Tibial nerve (tissue), 4 donors: ENCODE measurements at regions not wholly inside any gene's neighbourhood (a gene's known extent, or its start where the extent isn't known, plus 50 kb on each side); places are given as distances from the start of the nearest gene placed in this dataset.

Experiments used
- DNase-seq, 2 donors: peaks; one replicate each; pipeline ENCODE4 v3.0.0-alpha.2; 2019; ENCODE audit warnings: low spot score in 2 of 2
- H3K27ac ChIP-seq, 4 donors: fragments of 200-600 bp; sonication (generic) in 3 of 4; one replicate each; pipeline ENCODE4 v1.5.1; 2017 to 2019; ENCODE audit warnings: mild to moderate bottlenecking in 1 of 4
- H3K27me3 ChIP-seq, 2 donors: fragments of 200-600 bp; sonication (generic) in 1 of 2; one replicate each; pipeline versions ENCODE4 v1.5.1 to v1.6.0; 2017 to 2019
- H3K36me3 ChIP-seq, 3 donors: fragments of 200-600 bp; sonication (generic); one replicate each; pipeline ENCODE4 v1.5.1; 2018 to 2019
- H3K4me1 ChIP-seq, 4 donors: fragments of 200-600 bp; sonication (generic) in 3 of 4; one replicate each; pipeline ENCODE4 v1.5.1; 2017 to 2019
- H3K4me3 ChIP-seq, 4 donors: fragments of 200-600 bp; sonication (generic) in 3 of 4; one replicate each; pipeline ENCODE4 v1.5.1; 2017 to 2019; ENCODE audit warnings: mild to moderate bottlenecking in 1 of 4, moderate library complexity in 1 of 4
- H3K9me3 ChIP-seq, 4 donors: fragments of 200-600 bp; sonication (generic) in 3 of 4; one replicate each; pipeline ENCODE4 v1.5.1; 2017 to 2019
- CTCF ChIP-seq, 5 experiments: fragments of 200-600 bp in 3 of 5; fragments of 450-650 bp in 2 of 5; sonication (generic) in 3 of 5; IDR thresholded peaks; one replicate each; pipeline ENCODE4 v1.5.1; 2016 to 2019; ENCODE audit warnings: antibody characterized with exemption in 5 of 5, mild to moderate bottlenecking in 3 of 5, moderate library complexity in 2 of 5
- EP300 ChIP-seq, 2 donors: sonication (generic); formaldehyde crosslinking; IDR thresholded peaks; one replicate each; pipeline ENCODE4 v1.6.1; 2017; ENCODE audit warnings: antibody characterized with exemption in 2 of 2, mild to moderate bottlenecking in 1 of 2
- POLR2A ChIP-seq, 2 donors: fragments of 450-650 bp; IDR thresholded peaks; one replicate each; pipeline ENCODE4 v1.6.1; 2017; ENCODE audit warnings: antibody characterized with exemption in 2 of 2, mild to moderate bottlenecking in 2 of 2, moderate library complexity in 2 of 2
- WGBS, 2 donors: methylation state at CpG; one replicate each; pipeline ENCODE4 v1.1.5; 2018; 5-methylcytosine and 5-hydroxymethylcytosine counted together

DNA sequence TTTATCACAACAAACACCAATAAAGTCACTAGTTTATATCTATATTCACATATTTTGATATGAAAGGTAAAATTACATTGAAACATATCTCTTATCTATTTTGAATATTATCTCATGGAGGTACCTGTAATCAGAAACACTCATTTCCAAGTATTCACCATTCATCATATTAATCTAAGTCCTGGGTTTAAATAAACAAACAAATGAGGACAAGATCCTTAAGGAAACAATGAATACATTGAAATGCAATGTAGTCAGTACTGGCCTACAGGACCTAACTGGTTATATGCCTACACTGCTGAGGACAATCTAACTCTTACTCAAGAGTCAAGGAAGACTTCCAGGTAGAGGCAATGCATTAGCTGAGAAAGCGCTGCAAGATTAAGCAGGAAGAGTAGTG, 1411.9 kb upstream of the RAG2 start:
- peaks cover 0 to 16% (median 0%) of the 10 kb centered on the region in 4 donors for H3K4me1 ChIP-seq
- DNase-seq: no peak

GRCh38 chr11:38006466-38006865, 1408.4 kb upstream of the RAG2 start:
- no peaks in the 10 kb centered on the region for H3K36me3 ChIP-seq
- no peaks in the 10 kb centered on the region for H3K9me3 ChIP-seq
- no peak overlapping the region for H3K27ac ChIP-seq
- TF ChIP-seq POLR2A (IDR thresholded peaks at IDR 0.05) (no peak), EP300 (IDR thresholded peaks at IDR 0.05) (no peak), CTCF (IDR thresholded peaks at IDR 0.05) (no peak)
- DNase-seq: no peak
- H3K27me3 ChIP-seq: no peaks in the 10 kb centered on the region
- H3K4me3 ChIP-seq: no peak overlapping the region
- no peaks in the 10 kb centered on the region for H3K4me1 ChIP-seq

More for the DNA sequence above, 1411.9 kb upstream of the RAG2 start:
- H3K27ac ChIP-seq: no peak overlapping the region
- no peaks in the 10 kb centered on the region for H3K36me3 ChIP-seq
- H3K4me3 ChIP-seq: no peak overlapping the region
- WGBS, 2 donors: 88 to 96% methylated on average over 1 of the region's 1 CpG
- H3K27me3 ChIP-seq: no peaks in the 10 kb centered on the region
- TF ChIP-seq EP300 (IDR thresholded peaks at IDR 0.05): no peak
- no peak for TF ChIP-seq POLR2A (IDR thresholded peaks at IDR 0.05)
- no peak for TF ChIP-seq CTCF (IDR thresholded peaks at IDR 0.05)
- no peaks in the 10 kb centered on the region for H3K9me3 ChIP-seq

DNA sequence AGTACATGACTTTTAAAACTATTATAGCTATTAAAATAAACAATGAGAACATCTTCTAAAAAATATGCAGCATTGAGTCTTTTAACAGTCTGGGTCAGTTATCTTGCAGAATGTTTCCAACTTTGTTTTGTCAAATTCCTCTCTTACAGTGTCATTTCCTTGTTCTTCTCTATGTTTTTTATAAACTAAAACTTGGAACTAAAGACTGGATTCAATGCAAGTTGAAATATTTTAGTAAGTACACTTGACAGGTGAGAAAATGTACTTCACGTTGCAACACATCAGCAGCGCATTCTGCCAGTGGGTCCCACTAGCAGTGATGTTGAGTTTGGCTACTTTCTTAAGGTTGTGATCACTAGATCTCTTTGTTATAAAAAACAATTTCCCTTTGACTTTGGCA, 1407.6 kb upstream of the RAG2 start:
- no peak overlapping the region for H3K4me3 ChIP-seq
- WGBS, 2 donors: 54 to 65% methylated on average over 2 of the region's 2 CpGs
- TF ChIP-seq EP300 (IDR thresholded peaks at IDR 0.05) (no peak), CTCF (IDR thresholded peaks at IDR 0.05) (no peak), POLR2A (IDR thresholded peaks at IDR 0.05) (no peak)

GRCh38 chr11:37999171-37999570, 1401.1 kb upstream of the RAG2 start:
- no peaks in the 10 kb centered on the region for H3K9me3 ChIP-seq
- WGBS, 2 donors: 84 to 85% methylated on average over 3 of the region's 3 CpGs
- no peaks in the 10 kb centered on the region for H3K36me3 ChIP-seq
- no peak overlapping the region for H3K4me3 ChIP-seq
- DNase-seq: no peak
- no peak for TF ChIP-seq POLR2A (IDR thresholded peaks at IDR 0.05)
- TF ChIP-seq EP300 (IDR thresholded peaks at IDR 0.05): no peak
- TF ChIP-seq CTCF (IDR thresholded peaks at IDR 0.05): no peak
- no peaks in the 10 kb centered on the region for H3K27me3 ChIP-seq
- H3K27ac ChIP-seq: no peak overlapping the region
- no peaks in the 10 kb centered on the region for H3K4me1 ChIP-seq

More for the DNA sequence above, 1407.6 kb upstream of the RAG2 start:
- H3K9me3 ChIP-seq: no peaks in the 10 kb centered on the region
- no peaks in the 10 kb centered on the region for H3K27me3 ChIP-seq
- no peaks in the 10 kb centered on the region for H3K36me3 ChIP-seq
- H3K4me1 ChIP-seq: no peaks in the 10 kb centered on the region
- no peak for DNase-seq
- no peak overlapping the region for H3K27ac ChIP-seq

DNA sequence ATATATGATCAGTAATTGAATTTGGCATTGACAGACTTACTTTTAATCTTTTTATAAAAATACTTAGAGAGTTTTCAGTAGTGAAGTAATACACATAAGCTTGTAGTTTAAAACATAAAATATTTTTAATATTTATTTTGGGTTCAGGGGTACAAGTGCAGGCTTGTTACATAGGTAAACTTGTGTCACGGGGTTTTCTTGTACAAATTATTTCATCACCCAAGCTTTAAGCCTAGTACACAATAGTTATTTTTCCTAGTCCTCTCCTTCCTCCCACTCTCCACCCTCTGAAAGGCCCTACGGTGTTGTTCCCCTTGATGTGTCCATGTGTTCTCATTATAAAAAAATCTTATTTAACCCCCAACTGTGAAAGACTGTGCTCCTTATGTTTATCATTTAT, 1397.8 kb upstream of the RAG2 start:
- Histone ChIP-seq H3K27me3 (no peaks in the 10 kb centered on the region), H3K4me3 (no peak overlapping the region), H3K4me1 (no peaks in the 10 kb centered on the region), H3K9me3 (no peaks in the 10 kb centered on the region), H3K27ac (no peak overlapping the region), H3K36me3 (no peaks in the 10 kb centered on the region)
- 39 to 49% methylated on average over 2 of the region's 2 CpGs for WGBS, 2 donors
- no peak for TF ChIP-seq POLR2A (IDR thresholded peaks at IDR 0.05)
- no peak for TF ChIP-seq EP300 (IDR thresholded peaks at IDR 0.05)
- TF ChIP-seq CTCF (IDR thresholded peaks at IDR 0.05): no peak
- DNase-seq: no peak
